Lower leg skin (tissue), 4 donors: ENCODE measurements at regions not wholly inside any gene's neighbourhood (a gene's known extent, or its start where the extent isn't known, plus 50 kb on each side); places are given as distances from the start of the nearest gene placed in this dataset.

Experiments
- DNase-seq, 2 donors: peaks; one replicate each; pipeline ENCODE4 v3.0.0-alpha.2; 2019; ENCODE audit warnings: low spot score in 2 of 2
- H3K4me3 ChIP-seq: fragments of 200-600 bp; sonication (generic); 2 replicates; pipeline ENCODE4 v1.5.1; 2017; ENCODE audit warnings: mild to moderate bottlenecking, low read depth; ENCODE audit not compliant: poor library complexity, severe bottlenecking
- CTCF ChIP-seq, 3 donors: fragments of 450-650 bp; IDR thresholded peaks; one replicate each; pipeline ENCODE4 v1.5.1; 2016; ENCODE audit warnings: antibody characterized with exemption in 3 of 3, mild to moderate bottlenecking in 3 of 3, moderate library complexity in 2 of 3
- POLR2A ChIP-seq, 2 donors: fragments of 450-650 bp; IDR thresholded peaks; one replicate each; pipeline ENCODE4 v1.6.1; 2016 to 2017; ENCODE audit warnings: antibody characterized with exemption in 2 of 2, mild to moderate bottlenecking in 1 of 2, moderate library complexity in 1 of 2
- whole genome bisulfite sequencing, 2 donors: methylation state at CpG; one replicate each; pipeline ENCODE4 v1.1.5; 2018; 5-methylcytosine and 5-hydroxymethylcytosine counted together
- intact Hi-C: fragments of 100-400 bp; cut with DNase I; formaldehyde crosslinking; loops from one replicate; pipeline ENCODE4 v1.15.0; 2023; ENCODE audit warnings: low total_unique reads

DNA sequence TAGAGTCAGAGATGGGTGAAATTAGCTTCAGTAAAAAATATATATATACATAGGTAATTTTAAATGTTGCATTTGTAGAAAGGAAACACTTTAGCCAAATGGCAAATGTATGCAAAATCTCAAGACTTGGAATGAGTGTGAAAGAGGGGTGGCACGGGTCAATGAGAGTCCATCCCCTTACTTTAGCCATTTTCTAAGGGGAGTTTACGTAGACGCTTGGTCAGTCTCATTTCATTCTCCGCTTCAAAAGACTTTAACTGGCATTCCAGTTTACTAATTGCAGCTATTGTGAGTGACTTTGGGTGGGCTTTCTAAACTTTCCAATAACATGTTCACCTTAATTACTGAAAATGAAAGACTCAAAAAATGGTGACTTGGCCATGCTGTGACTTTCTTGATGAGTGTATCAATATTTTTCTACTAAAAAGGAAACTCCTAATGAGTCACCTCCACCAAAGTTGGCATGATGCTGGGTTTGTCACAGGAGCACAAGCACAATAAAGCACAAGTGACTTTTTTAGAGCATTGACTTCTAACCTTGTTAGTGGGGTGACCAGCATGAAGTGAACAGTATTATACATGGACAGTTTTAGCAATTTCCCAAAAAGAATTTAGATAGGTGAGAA, 356.0 kb upstream of the RASGEF1B start:
- TF ChIP-seq POLR2A (IDR thresholded peaks at IDR 0.05) (no peak), CTCF (IDR thresholded peaks at IDR 0.05) (no peak)
- intact Hi-C loops: no loop called here
- DNase-seq: no peak
- H3K4me3 ChIP-seq: no peak overlapping the region
- 90 to 94% methylated on average over 4 of the region's 4 CpGs for WGBS, 2 donors

GRCh38 chr4:81826817-81827424, 355.2 kb upstream of the RASGEF1B start:
- TF ChIP-seq CTCF (IDR thresholded peaks at IDR 0.05): no peak
- TF ChIP-seq POLR2A (IDR thresholded peaks at IDR 0.05): no peak
- no peak for DNase-seq
- 78 to 85% methylated on average over 6 of the region's 6 CpGs for WGBS, 2 donors
- H3K4me3 ChIP-seq: no peak overlapping the region
- intact Hi-C loops: no loop called here

DNA sequence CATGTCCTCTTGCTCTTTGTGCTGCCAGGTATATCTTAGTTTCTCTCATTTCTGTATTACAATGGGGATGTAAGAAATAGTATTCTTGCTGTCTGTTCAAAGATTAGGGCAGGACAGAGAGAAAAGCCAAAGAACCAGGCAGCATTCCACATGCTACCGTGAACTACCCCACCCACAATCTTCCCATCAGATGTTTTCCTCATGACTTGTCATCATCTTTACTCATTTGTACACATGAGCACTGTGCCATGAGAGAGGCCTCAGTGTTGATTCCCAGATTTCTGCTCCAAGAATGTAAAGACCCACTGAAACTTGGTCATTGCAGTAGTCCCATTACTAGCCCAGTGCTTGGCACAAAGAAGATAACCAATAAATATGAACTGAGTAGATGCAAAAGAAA, 354.6 kb upstream of the RASGEF1B start:
- DNase-seq: no peak
- intact Hi-C loops: no loop called here
- TF ChIP-seq CTCF (IDR thresholded peaks at IDR 0.05) (no peak), POLR2A (IDR thresholded peaks at IDR 0.05) (no peak)
- 25 to 33% methylated on average over 1 of the region's 1 CpG for WGBS, 2 donors
- H3K4me3 ChIP-seq: no peak overlapping the region

DNA sequence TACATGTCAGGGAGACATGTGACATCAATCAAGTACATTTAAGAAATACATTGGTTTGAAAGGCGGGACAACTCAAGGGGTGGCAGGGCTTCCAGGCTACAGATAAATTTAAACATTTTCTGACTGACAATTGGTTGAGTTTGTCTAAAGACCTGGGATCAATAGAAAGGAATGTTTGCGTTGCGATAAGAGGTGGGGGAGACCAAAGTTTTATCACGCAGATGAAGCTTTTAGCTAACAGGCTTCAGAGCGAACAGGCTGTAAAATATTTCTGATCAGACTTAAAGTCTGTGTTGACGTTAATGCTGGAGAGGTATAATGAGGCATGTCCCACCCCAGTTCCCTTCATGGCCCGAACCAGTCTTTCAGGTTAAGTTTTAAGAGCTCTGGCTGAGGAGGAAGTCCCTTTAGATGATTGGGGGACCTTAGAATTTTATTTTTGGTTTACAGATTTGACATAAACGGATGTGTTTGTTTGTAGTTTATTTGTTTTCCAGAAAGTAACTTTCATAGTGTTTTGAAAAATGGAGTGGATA, 346.7 kb upstream of the RASGEF1B start:
- no peak overlapping the region for H3K4me3 ChIP-seq
- intact Hi-C loops: no loop called here
- TF ChIP-seq POLR2A (IDR thresholded peaks at IDR 0.05) (no peak), CTCF (IDR thresholded peaks at IDR 0.05) (no peak)
- no peak for DNase-seq
- WGBS, 2 donors: 74 to 80% methylated on average over 8 of the region's 8 CpGs

- DNase-seq: no peak
- TF ChIP-seq CTCF (IDR thresholded peaks at IDR 0.05): no peak
- TF ChIP-seq POLR2A (IDR thresholded peaks at IDR 0.05): no peak
- WGBS, 2 donors: 84 to 88% methylated on average over 3 of the region's 3 CpGs
- intact Hi-C loops: no loop called here
- H3K4me3 ChIP-seq: no peak overlapping the region
Observed at GRCh38 chr4:81816031-81816761, 344.5 kb upstream of the RASGEF1B start.
